Ramos (cell line): ENCODE measurements at regions not wholly inside any gene's neighbourhood (a gene's known extent, or its start where the extent isn't known, plus 50 kb on each side); places are given as distances from the start of the nearest gene placed in this dataset.
"Not testable (repeated sequence)": the region's sequence is repeated elsewhere in the genome, so short reads cannot be mapped to it uniquely, and the experiment has no call there.

Source experiments
- in situ Hi-C: fragments of 300-500 bp; cut with MboI; formaldehyde crosslinking; loops from one replicate; pipeline ENCODE4 v1.14.3; 2022; ENCODE audit warnings: low sequenced_read_pairs; ENCODE audit not compliant: unreplicated experiment

DNA sequence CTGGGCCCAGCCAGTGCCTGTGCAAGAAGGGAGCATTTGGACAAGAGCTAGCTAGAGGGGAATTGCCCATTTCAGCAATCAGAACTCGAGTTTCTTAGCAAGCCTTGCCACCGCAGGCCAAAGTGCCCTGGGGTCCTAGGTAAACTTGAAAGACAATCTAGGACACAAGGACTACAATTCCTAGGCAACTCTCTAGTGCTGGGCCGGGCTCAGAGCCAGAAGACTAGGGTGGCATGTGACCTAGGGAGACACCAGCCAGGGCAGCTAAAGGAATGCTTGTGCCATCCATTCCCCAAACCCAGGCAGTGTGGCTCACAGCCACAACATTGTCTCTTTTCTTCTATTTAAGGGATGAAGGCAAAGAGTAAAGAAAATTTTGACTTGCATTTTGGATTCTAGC, 205.0 kb downstream of the BMP4 start:
- in situ Hi-C loops, result no loop called here

DNA sequence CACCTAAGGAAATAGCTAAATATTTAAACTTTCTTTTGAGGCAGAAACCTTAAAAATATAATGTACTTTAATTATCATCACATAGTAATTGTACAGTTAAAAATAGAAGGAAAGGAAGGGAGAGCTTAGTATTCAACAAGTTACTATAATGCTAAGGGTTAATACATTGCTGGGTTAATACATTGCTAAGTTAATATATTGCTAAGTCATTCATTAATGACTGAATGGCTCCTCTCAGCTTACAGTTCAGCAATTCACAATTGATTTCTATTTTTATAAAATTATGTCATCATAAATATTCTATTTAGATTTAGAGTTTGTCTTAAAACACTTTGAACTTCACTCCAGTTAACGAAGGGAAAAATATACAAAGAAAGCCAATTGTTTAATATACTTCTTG, 207.9 kb downstream of the BMP4 start:
- in situ Hi-C loops, result no loop called here

DNA sequence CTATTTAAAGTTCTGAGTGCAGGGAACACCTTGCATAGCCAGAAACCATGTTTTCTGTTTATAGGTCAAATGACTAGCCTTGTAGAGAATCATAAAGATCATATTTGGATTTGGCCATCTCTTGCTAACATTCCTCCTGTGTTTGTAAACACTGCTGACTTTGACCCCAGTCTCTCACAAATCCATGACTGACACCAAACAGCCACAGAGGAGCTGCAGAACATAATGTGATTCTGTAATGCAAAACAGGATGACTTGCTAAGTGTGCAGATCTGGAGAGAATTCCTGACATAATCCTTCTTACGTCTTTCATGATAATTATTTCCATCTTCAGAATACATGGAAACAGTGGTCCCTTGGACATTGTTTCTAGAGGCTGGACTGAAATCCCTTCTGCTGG, 211.8 kb downstream of the BMP4 start:
- in situ Hi-C loops, result no loop called here

DNA sequence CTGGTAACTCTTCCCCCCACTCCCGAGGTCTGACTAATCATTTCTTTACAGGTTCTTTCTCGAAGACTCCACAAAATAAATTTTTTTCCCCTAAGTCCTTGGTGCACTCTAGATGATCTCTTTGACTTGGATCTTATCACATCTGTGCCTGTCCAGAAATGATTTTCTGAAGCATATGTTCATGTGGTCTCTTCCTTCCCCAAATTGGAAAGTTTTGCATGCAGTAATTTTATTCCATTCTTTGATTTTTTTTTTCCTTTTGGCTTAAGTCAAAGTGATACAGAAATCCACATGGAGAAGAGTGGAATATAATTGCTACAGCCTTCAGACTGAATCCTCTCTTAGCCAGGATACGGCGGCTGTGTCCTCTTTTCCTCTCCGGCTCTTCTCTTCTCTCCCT, 213.3 kb downstream of the BMP4 start:
- in situ Hi-C loops, result no loop called here

DNA sequence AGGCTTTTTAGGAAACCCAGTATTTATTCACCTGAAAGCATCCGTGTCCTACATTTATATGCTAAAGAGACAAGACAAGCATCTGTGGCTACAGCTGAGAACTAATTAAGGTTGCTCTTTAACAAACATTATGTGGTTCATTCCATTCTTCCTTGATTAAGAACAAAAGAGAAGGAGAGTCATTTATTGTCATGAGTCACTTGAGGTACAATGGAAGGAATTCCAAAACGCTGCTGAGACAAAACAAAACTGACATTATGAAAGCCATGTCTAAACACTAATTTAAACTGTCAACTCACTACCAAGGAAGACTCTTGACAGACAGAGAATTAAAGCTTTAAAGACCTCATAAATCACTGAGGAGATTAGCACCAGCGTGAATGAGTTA, 214.4 kb downstream of the BMP4 start:
- in situ Hi-C loops, result no loop called here

DNA sequence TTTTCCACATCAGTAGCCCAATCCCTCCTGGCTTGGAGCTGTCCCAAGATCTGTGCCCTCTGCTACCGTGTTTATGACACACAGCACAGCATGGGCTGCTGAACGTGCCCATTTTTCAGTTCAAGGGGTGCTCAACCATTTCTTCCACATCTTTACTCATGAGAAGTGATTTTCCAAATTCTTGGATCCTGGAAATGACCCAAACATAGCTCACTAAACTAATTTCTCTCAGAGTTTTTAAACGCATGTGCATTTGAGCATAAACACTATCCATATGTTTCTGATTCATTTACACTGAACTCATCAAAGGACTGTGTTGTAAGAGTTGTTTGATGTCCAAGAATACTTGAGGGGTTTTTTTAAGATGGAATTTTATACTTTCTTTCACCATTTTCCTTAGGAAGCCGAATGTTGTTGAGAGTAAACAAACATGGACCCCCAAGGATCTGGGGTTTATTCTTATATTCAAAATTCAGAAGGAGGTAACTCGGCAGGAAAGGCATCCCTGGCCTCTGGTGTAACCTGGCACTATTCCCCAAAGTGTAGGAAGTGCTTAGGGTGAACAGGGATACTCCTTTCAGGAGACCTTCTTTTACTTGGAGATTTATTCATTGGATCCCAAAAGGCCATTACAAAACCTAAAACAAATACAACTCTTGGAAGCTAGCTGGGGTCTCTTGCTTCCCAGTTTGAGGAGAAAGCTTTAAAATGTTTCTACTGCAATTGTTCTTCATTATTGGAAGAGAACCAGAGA, 215.0 kb downstream of the BMP4 start:
- in situ Hi-C loops, result no loop called here

DNA sequence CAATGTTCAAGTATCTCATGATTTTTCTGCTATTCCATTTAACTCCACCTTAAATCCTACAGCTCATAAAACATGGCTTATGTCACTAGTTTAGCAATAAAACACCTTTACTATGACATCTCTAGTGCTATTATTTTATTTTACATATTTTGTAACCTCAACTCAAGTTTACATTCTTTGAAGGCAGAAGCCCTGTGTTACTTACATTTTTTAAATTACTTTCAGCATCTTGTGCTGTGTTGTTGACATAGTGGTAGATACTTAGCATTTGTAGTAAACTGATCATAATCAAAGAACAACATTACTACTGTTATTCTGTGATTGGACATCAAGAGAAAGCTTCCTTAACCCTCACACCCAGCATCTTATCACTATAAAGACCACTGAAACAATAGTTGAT, 216.1 kb downstream of the BMP4 start:
- in situ Hi-C loops, result no loop called here

DNA sequence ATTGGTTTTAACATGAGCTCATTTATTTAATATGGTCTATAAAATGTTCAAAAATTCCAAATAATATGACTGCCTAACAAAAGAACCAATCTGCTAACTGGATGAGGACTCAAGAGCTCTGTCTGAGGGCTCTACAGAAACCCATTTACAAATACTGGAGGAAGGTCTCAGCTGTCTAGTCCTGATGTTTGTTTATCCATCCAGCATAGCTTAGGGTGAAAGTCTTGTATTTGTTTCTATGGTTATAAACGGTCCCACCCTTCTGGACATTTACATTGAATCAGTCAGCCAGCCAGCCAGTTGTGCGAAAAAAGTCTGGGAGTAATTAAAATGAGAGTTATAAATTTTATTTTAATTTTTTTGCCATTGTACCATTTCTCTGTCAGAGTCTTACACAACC, 220.7 kb downstream of the BMP4 start:
- in situ Hi-C loops, result no loop called here

DNA sequence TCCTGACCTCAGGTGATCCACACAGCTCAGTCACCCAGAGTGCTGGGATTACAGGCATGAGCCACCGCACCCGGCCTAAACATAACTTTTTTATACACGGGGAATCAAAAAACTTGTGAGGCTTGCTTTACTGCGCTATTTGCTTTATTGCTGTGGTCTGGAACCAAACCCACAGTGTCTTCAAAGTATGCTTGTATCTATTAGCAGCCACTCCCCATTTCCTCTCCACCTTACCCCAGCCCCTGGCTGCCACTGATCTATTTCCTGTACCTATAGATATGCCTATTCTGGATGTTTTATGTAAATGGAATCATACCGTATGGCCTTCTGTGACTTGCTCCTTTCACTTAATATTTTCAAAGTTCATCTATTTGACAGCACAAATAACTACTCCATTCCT, 233.4 kb downstream of the BMP4 start:
- in situ Hi-C loops, result no loop called here

DNA sequence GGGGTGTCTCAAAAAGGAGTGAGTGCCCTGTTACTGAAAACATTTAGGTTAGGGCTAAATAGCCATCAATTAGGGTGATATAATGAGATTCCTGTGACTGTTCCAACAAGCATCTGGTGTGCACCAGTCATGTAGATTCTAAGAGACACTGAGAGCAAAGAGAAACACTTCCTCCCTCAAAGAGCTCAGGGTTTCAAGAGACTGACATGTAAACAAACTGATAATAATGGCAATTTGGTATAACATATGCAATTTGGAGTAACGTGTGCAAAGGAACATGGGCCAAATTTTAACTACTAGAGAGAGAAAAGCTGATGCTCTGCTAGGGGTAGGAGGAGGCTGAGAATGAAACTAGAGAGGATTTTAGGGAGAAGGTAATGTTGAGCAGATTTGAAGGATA, 237.1 kb downstream of the BMP4 start:
- in situ Hi-C loops, result no loop called here

DNA sequence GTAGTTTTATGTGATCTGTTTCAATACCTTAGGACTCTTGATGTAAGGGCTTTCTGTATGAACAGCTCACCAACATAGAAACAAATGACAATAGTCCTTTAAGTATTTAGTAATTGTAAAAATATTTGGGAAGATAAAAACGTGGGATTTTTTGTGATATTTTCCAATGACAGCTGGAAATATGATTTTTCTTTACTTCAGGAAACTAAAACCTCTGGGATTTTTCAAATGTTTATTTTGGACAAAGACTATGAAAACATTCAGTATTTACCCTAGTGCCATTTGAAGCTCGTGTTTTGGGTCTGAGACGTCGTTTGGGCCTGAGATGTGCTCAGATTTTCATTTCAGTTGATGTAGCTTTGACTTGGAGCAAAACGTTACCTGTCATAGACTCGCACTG, 240.0 kb downstream of the BMP4 start:
- in situ Hi-C loops, result no loop called here

DNA sequence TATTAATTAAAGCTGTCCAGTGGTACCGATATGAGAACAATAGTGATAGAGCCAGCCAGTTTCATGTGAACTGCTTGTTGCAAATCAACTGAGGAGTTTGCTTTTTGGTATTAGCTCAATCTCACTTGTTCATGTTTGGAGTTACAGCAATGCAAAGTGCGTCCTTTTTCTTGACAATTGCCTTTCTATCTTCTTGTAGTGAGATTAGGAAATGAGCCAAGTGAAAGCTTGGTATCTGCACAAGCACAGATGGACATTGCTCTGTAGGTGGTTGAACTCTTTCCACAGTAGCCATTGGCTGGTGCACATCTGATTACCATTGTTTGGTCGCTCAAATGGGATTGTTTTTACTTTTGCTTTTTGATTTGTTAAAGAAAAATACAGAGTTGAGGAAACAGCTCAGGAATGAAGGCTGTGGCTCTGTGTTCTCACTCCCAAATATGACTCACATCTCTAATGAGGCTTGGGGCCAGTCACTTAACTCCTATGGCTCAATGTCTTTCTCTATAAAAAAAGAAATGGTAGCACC, 241.4 kb downstream of the BMP4 start:
- in situ Hi-C loops, result no loop called here

DNA sequence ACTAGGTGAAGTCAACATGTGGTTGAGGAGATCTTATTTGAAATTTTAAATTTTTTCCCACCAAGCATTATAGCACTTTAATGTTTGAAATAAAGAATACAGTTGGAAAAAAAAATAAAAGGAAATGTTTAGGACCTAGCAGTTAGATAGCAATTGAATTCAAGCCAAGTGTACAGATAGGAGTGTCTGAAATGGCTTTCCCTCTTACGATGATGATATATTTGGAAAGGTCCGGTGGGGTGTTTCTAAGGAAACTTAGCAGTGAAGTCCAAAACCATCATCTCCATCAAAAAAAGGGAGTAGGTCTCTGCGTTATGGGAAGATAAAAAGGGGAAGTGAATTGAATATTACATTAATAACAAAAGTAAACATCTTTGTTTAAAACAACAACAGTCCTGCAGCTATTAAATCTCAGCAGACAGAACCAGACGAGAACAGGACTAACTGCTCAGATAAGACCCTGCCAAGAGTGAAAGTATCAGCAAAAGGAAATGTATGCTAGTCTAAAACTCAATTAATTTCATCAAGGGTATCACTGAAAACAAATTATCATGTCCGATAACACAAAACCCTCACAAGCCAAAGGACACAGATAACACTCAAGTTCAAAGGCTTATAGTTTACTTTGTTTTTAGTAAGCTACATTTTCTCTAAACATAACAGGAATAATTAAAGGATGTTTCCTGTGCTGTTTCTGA, 242.0 kb downstream of the BMP4 start:
- in situ Hi-C loops, result no loop called here

DNA sequence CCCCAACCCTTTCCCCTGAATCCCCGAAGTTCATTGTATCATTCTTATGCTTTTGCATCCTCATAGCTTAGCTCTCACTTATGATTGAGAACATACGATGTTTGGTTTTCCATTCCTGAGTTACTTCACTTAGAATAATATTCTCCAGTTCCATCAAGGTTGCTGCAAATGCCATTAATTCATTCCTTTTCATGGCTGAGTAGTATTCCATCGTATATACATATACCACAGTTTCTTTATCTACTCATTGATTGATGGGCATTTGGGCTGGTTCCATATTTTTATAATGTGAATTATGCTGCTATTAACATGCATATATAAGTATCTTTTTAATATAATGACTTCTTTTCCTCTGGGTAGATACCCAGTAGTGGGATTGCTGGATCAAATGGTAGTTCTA, 243.7 kb downstream of the BMP4 start:
- in situ Hi-C loops, result not testable (repeated sequence)

DNA sequence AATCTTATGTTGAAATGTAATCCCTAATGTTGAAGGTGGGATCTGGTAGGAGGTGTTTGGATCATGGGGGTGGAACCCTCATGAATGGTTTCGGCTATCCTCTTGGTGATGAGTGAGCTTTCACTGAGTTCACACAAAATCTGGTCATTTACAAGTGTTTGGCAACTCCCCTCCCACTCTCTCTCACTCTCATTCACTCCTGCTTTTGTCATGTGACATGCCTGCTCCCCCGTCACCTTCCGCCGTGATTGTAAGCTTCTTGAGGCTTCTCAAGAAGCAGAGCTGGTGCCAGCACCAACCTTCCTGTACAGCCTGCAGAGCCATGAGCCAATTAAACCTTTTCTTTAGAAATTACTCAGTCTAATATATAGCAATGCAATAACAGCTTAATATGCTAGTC, 245.4 kb downstream of the BMP4 start:
- in situ Hi-C loops, result no loop called here

DNA sequence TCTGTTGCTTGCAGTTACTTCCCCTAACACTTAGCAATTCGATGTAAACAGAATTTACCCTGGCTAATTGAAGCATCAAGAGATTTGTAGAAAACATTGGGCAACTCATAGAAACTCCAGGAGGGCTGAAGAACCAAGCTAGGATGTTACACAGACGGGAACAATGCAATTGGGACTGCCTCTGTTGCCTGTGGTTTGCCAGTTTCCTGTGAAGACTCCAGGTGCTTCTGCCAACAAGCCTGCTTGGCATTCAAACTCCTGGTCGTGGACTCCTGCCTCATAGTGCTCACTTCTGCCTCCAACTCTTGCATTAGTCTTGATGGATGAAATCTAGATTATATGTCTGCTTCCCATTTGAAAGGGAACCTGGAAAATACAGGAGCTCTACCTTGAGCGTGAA, 246.0 kb downstream of the BMP4 start:
- in situ Hi-C loops, result no loop called here

DNA sequence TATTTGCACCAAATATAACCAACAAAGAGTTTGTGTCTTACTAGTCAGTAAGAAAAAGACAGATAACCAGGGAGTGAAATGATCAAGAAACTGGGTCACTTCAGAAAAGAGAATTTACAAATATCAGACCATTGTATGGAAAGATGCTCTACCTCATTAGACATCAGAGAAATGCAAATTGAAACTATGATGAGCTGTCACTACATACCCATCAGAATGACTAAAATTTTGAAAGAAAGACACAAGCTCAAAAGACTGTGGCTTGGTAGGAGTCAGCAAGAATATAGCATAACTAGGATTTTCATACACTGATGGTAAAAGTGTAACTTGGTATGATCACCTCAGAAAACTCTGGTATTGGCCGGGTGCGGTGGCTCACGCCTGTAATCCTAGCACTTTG, 247.2 kb downstream of the BMP4 start:
- in situ Hi-C loops, result no loop called here

DNA sequence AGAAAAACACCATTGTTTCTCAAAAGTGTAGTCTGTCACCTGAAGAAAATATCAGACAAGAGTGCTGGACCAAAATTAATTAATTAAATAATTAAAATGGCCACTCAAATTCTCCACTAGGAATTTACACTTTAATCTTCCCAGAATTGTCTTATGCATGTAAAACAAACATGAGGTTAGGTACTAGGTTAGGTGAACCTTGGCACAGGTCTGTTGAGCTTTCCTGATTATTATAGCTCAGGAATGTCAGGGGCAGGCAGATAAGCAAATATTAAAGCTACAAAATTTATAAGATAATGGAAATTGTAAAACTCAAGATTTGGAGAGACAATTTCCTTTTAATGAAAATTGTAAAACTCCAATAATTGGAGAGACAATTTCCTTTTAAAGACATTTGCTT, 253.2 kb downstream of the BMP4 start:
- in situ Hi-C loops, result no loop called here

DNA sequence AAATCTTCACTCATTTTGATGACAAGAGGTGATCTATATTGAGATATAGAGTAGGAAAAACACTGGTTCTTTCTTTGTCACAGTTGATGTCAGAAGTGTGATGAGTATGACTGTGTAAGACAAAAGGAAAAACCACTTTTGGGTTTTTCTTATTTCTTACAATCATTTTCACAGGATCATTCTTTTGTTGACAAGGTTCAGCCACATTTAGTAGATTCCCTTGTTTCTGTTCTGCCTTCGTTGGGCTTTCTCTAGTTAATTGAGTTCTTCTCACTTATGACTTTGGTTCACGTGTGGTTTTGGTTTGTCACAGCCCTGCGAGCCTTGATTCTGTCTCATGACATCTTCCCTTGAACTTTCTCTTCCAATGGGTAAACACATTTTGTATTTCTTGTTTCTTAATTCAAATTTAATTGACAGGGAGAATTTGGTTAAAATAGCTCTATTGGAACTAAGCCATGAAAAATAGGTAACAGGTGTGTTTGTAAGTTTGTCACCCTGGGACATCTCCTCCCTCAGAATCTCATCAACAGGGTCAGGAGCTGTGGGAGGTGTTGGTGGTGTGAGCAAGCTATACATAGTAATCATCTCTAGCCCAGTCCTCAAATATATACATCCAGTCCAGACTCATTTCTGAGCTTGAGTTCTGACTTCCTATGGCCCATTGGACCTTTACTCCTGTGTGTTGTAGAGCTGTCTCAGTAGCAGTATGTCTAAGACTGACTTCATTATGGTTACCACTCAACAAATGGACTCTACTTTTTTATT, 255.3 kb downstream of the BMP4 start:
- in situ Hi-C loops, result no loop called here

DNA sequence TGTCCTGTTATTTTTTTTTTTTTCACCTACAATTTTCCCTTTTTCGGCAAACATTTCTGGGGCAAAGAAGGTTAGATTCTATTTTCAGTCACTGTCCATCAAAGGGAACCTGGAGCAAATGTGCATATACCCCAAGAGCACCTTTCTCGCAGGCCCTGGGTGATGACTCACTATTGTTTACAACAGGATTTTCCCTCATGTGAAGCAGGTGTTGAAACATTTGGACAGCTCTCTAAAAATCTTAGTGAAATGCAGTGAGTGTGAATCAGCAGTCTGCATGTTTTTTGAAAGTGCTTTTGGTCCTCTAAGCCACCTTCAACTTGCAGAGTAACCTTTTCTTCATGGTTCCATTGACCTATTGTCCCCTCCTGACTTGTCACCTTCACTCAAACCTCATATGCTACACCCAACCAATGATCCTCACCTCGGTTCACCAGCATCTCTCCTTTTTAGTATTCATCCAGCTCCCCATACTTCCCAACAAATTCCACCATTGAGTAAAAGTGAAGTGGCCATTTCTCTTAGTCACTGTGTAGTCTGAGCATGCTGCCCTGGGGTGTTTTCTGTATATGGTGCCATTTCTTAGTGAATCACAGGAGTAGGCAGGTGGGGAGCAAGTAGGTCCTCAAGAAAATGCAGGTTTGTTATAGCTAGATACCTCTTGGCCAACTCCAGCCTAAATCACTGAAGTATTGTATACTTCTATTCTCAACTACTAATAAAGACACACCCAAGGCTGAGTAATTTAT, 260.2 kb downstream of the BMP4 start:
- in situ Hi-C loops, result no loop called here
